Esophagus squamous epithelium (tissue), 5 donors: ENCODE measurements at regions not wholly inside any gene's neighbourhood (a gene's known extent, or its start where the extent isn't known, plus 50 kb on each side); places are given as distances from the start of the nearest gene placed in this dataset.

ENCODE experiments used
- DNase-seq: peaks from one replicate; lab custom pipeline; 2025; lab: John Stamatoyannopoulos, UW
- H3K27ac ChIP-seq, 4 donors: fragments of 200-600 bp; sonication (generic); one replicate each; pipeline ENCODE4 v1.5.1; 2016 to 2019; ENCODE audit warnings: mild to moderate bottlenecking in 1 of 4
- H3K27me3 ChIP-seq, 4 donors: fragments of 200-600 bp; sonication (generic); 1 replicate in 3 of 4; 2 replicates in 1 of 4; pipeline versions ENCODE4 v1.5.1 to v1.6.0; 2017 to 2021; ENCODE audit warnings: antibody characterized with exemption in 1 of 4
- H3K36me3 ChIP-seq, 3 donors: fragments of 200-600 bp; sonication (generic); one replicate each; pipeline ENCODE4 v1.5.1; 2016 to 2019
- H3K4me1 ChIP-seq, 3 donors: fragments of 200-600 bp; sonication (generic); one replicate each; pipeline ENCODE4 v1.5.1; 2017 to 2019
- H3K4me3 ChIP-seq, 4 donors: fragments of 200-600 bp; sonication (generic); 1 replicate in 3 of 4; 2 replicates in 1 of 4; pipeline ENCODE4 v1.5.1; 2016 to 2019; ENCODE audit warnings: mild to moderate bottlenecking in 2 of 4, moderate library complexity in 1 of 4
- H3K9me3 ChIP-seq, 3 donors: fragments of 200-600 bp; sonication (generic); one replicate each; pipeline ENCODE4 v1.5.1; 2016 to 2019
- CTCF ChIP-seq, 6 experiments: fragments of 450-650 bp in 4 of 6; fragments of 200-600 bp in 2 of 6; sonication (generic) in 2 of 6; IDR thresholded peaks; one replicate each; pipeline ENCODE4 v1.5.1; 2016 to 2019; ENCODE audit warnings: antibody characterized with exemption in 6 of 6, mild to moderate bottlenecking in 4 of 6, moderate library complexity in 4 of 6
- POLR2A ChIP-seq, 4 donors: fragments of 450-650 bp; IDR thresholded peaks; one replicate each; pipeline ENCODE4 v1.6.1; 2017; ENCODE audit warnings: antibody characterized with exemption in 4 of 4, mild to moderate bottlenecking in 4 of 4, moderate library complexity in 3 of 4
- WGBS, 2 donors: methylation state at CpG; one replicate each; pipeline ENCODE4 v1.1.5; 2018; 5-methylcytosine and 5-hydroxymethylcytosine counted together
- intact Hi-C: fragments of 100-400 bp; cut with DNase I; formaldehyde crosslinking; loops from one replicate; pipeline ENCODE4 v1.15.0; 2022
- donor health status: DM: yes; HTN: yes; CAD: no.

- WGBS, 2 donors: 33 to 44% methylated on average over 2 of the region's 2 CpGs
- no peak for DNase-seq
Observed at GRCh38 chr13:32881074-32881776, 135.0 kb upstream of the KL start.

GRCh38 chr13:32881777-32882145 lies 134.5 kb upstream of the KL start:
- TF ChIP-seq CTCF (IDR thresholded peaks at IDR 0.05) (no peak), POLR2A (IDR thresholded peaks at IDR 0.05) (no peak)
- no peak for DNase-seq
- H3K4me1 ChIP-seq: peaks cover 0 to 18% (median 0%) of the 10 kb centered on the region in 3 donors
- H3K27ac ChIP-seq: no peak overlapping the region
- H3K9me3 ChIP-seq: peaks cover 0 to under 1% (median 0%) of the 10 kb centered on the region in 3 donors
- intact Hi-C loops: no loop called here
- WGBS, 2 donors: 23 to 29% methylated on average over 2 of the region's 2 CpGs
- no peaks in the 10 kb centered on the region for H3K27me3 ChIP-seq
- H3K4me3 ChIP-seq: no peak overlapping the region
- no peaks in the 10 kb centered on the region for H3K36me3 ChIP-seq

More at GRCh38 chr13:32881074-32881776, 135.0 kb upstream of the KL start:
- no peaks in the 10 kb centered on the region for H3K9me3 ChIP-seq
- TF ChIP-seq POLR2A (IDR thresholded peaks at IDR 0.05): no peak
- TF ChIP-seq CTCF (IDR thresholded peaks at IDR 0.05): no peak
- no peaks in the 10 kb centered on the region for H3K27me3 ChIP-seq
- intact Hi-C loops: no loop called here
- no peak overlapping the region for H3K4me3 ChIP-seq
- H3K36me3 ChIP-seq: no peaks in the 10 kb centered on the region
- peaks cover 0 to 18% (median 0%) of the 10 kb centered on the region in 3 donors for H3K4me1 ChIP-seq
- no peak overlapping the region for H3K27ac ChIP-seq

GRCh38 chr13:32882691-32883090 lies 133.5 kb upstream of the KL start:
- no peak for DNase-seq

GRCh38 chr13:32883474-32883873 lies 132.7 kb upstream of the KL start:
- no peak for TF ChIP-seq POLR2A (IDR thresholded peaks at IDR 0.05)
- Histone ChIP-seq H3K4me1 (peaks cover 0 to 18% (median 0%) of the 10 kb centered on the region in 3 donors), H3K9me3 (peaks cover 0 to 14% (median 9%) of the 10 kb centered on the region in 3 donors), H3K4me3 (no peak overlapping the region), H3K27ac (no peak overlapping the region), H3K36me3 (no peaks in the 10 kb centered on the region), H3K27me3 (no peaks in the 10 kb centered on the region)
- no peak for DNase-seq
- WGBS, 2 donors: 28 to 42% methylated on average over 2 of the region's 2 CpGs
- intact Hi-C loops: no loop called here

More at GRCh38 chr13:32882691-32883090, 133.5 kb upstream of the KL start:
- no peaks in the 10 kb centered on the region for H3K36me3 ChIP-seq
- no peak for TF ChIP-seq CTCF (IDR thresholded peaks at IDR 0.05)
- H3K4me1 ChIP-seq: peaks cover 0 to 18% (median 0%) of the 10 kb centered on the region in 3 donors
- no peak overlapping the region for H3K27ac ChIP-seq
- H3K9me3 ChIP-seq: peaks cover 0 to 10% (median 5%) of the 10 kb centered on the region in 3 donors
- no peaks in the 10 kb centered on the region for H3K27me3 ChIP-seq
- intact Hi-C loops: no loop called here
- no peak overlapping the region for H3K4me3 ChIP-seq

- no peak for DNase-seq
- H3K27ac ChIP-seq: no peak overlapping the region
- TF ChIP-seq CTCF (IDR thresholded peaks at IDR 0.05): no peak
- TF ChIP-seq POLR2A (IDR thresholded peaks at IDR 0.05): no peak
- peaks cover 0 to 6% (median 0%) of the 10 kb centered on the region in 3 donors for H3K4me1 ChIP-seq
- WGBS, 2 donors: 64 to 80% methylated on average over 2 to 3 of the region's 3 CpGs
- peaks cover 0 to 14% (median 9%) of the 10 kb centered on the region in 3 donors for H3K9me3 ChIP-seq
- H3K27me3 ChIP-seq: no peaks in the 10 kb centered on the region
- intact Hi-C loops: no loop called here
- H3K36me3 ChIP-seq: no peaks in the 10 kb centered on the region
- no peak overlapping the region for H3K4me3 ChIP-seq
Observed at GRCh38 chr13:32887617-32888016, 128.6 kb upstream of the KL start.
